Tongue (tissue), 1 donor: ENCODE measurements at regions not wholly inside any gene's neighbourhood (a gene's known extent, or its start where the extent isn't known, plus 50 kb on each side); places are given as distances from the start of the nearest gene placed in this dataset.

ENCODE experiments used
- DNase-seq: peaks from one replicate; pipeline ENCODE4 v3.0.0-alpha.2; 2015

GRCh38 chr20:22504829-22505377, 79.5 kb downstream of the FOXA2 start:
- DNase-seq = no peak

- DNase-seq = no peak
Observed at GRCh38 chr20:22503577-22503976, 80.8 kb downstream of the FOXA2 start.

GRCh38 chr20:22502731-22503191, 81.6 kb downstream of the FOXA2 start:
- DNase-seq = no peak

- no peak for DNase-seq
Observed at GRCh38 chr20:22501566-22502344, 82.6 kb downstream of the FOXA2 start.

- DNase-seq = no peak
Observed at GRCh38 chr20:22501034-22501433, 83.3 kb downstream of the FOXA2 start.

- peak; percentile 5 for DNase-seq
Observed at GRCh38 chr20:22499515-22500166, 84.7 kb downstream of the FOXA2 start.

GRCh38 chr20:22496817-22497216, 87.6 kb downstream of the FOXA2 start:
- no peak for DNase-seq

GRCh38 chr20:22495789-22496188, 88.6 kb downstream of the FOXA2 start:
- no peak for DNase-seq

GRCh38 chr20:22495172-22495571, 89.2 kb downstream of the FOXA2 start:
- no peak for DNase-seq

GRCh38 chr20:22492497-22492896, 91.9 kb downstream of the FOXA2 start:
- DNase-seq = no peak

- no peak for DNase-seq
Observed at GRCh38 chr20:22491194-22491505, 93.2 kb downstream of the FOXA2 start.

- peak; percentile 48 for DNase-seq
Observed at GRCh38 chr20:22490287-22491193, 93.8 kb downstream of the FOXA2 start.

GRCh38 chr20:22489626-22490286, 94.6 kb downstream of the FOXA2 start:
- DNase-seq = peak; percentile 4

- DNase-seq = no peak
Observed at GRCh38 chr20:22480336-22480735, 104.0 kb downstream of the FOXA2 start.

GRCh38 chr20:22475662-22476061, 108.7 kb downstream of the FOXA2 start:
- DNase-seq = no peak

GRCh38 chr20:22474224-22474623, 110.1 kb downstream of the FOXA2 start:
- no peak for DNase-seq

GRCh38 chr20:22473293-22473692, 111.1 kb downstream of the FOXA2 start:
- DNase-seq = no peak

- no peak for DNase-seq
Observed at GRCh38 chr20:22472447-22473100, 111.8 kb downstream of the FOXA2 start.

GRCh38 chr20:22471156-22471836, 113.1 kb downstream of the FOXA2 start:
- no peak for DNase-seq

GRCh38 chr20:22470620-22471026, 113.7 kb downstream of the FOXA2 start:
- no peak for DNase-seq
